GM18951 (cell line): ENCODE measurements at regions not wholly inside any gene's neighbourhood (a gene's known extent, or its start where the extent isn't known, plus 50 kb on each side); places are given as distances from the start of the nearest gene placed in this dataset.
"Not testable (repeated sequence)": the region's sequence is repeated elsewhere in the genome, so short reads cannot be mapped to it uniquely, and the experiment has no call there.

Experiments used
- POLR2A ChIP-seq: IDR thresholded peaks from 4 replicates; pipeline ENCODE4 v1.6.1; 2011; ENCODE audit warnings: mild to moderate bottlenecking; ENCODE audit not compliant: insufficient read length, insufficient read depth; ENCODE audit errors: extremely low read depth
- in situ Hi-C: fragments of 300-500 bp; cut with MboI; formaldehyde crosslinking; loops from one replicate; pipeline ENCODE4 v1.12.0; 2022; ENCODE audit warnings: low sequenced_read_pairs, mixed read lengths, inconsistent platforms; ENCODE audit not compliant: unreplicated experiment

DNA sequence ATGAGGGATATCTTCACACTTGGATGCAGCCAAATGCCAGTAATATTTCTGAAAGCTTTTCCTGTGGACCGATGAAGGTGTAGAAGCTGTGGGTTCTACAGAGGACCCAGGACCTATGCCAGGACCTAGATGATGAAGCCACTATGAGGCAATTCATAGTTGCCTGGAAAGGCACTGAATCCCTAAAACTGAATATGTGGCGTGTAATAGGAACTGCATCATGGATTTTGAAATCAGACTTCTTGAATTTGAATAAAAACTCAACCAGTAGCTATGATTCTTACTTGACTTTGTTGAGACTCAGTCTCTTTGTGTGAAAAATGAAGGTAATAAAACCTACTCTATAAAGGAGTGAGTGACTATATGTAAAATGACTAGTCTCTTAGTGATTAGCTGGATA, 89.9 kb upstream of the SGK1 start:
- TF ChIP-seq POLR2A, result no peak
- in situ Hi-C loops, result no loop called here

DNA sequence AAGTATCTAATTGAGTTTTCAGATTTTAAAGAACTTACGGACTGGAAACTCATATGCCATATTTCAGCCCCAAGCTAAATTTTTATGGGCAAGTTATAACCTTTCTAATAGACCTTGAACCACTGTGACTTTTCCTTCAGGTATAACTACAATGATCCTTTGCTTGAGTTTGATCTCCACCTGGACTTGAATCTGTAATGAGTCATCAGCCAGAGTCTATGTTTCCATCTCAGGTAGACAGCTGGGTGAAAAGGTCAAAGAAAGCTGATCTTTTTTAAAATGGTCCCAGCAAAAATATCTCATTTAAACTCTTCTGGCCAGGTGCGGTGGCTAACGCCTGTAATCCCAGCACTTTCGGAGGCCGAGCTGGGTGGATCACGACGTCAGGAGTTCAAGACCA, 88.4 kb upstream of the SGK1 start:
- in situ Hi-C loops, result no loop called here

DNA sequence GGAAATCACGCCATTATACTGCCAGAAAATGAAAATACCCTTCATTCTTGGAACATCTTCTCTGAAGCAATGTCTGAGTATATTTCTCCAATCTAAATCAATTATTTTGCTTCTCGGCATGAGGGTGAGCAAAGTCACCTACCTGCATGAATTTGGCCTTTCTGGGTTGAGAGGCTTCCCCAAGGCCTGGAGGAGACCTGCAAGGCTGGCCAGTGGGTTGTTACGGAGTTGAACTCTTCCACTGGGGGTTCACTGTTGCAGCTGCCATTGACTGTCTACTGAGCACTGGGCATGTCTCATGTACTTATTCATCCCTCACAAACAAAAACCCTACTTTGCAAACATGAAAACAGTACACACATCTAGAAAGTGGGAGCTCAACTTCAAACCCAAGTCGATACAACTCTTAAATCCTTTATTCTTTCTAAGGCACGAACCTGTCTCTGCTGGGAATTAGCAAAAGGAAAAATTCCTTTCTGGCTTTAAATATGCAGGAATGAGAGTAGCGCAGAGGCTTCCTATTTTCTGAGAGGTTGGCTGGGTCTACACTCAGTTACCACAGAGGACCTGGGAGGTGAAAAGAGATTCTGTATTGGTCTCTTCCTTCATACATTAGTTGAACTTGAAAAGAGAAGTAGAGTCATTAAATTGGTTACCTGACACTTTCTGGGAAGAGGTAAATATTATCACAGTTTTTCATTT, 87.6 kb upstream of the SGK1 start:
- TF ChIP-seq POLR2A, result no peak
- in situ Hi-C loops, result no loop called here

More for the DNA sequence above, 88.4 kb upstream of the SGK1 start:
- no peak for TF ChIP-seq POLR2A

DNA sequence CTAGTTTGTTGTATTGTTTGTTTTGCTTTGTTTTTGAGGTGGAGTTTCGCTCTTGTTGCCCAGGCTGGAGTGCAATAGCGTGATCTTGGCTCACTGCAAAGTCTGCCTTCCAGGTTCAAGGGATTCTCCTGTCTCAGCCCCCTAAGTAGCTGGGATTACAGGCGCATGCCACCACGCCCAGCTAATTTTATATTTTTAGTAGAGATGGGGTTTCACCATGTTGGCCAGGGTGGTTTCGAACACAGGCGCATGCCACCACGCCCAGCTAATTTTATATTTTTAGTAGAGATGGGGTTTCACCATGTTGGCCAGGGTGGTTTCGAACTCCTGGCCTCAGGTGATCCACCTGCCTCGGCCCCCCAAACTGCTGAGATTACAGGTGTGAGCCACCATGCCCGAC, 85.4 kb upstream of the SGK1 start:
- in situ Hi-C loops, result not testable (repeated sequence)

DNA sequence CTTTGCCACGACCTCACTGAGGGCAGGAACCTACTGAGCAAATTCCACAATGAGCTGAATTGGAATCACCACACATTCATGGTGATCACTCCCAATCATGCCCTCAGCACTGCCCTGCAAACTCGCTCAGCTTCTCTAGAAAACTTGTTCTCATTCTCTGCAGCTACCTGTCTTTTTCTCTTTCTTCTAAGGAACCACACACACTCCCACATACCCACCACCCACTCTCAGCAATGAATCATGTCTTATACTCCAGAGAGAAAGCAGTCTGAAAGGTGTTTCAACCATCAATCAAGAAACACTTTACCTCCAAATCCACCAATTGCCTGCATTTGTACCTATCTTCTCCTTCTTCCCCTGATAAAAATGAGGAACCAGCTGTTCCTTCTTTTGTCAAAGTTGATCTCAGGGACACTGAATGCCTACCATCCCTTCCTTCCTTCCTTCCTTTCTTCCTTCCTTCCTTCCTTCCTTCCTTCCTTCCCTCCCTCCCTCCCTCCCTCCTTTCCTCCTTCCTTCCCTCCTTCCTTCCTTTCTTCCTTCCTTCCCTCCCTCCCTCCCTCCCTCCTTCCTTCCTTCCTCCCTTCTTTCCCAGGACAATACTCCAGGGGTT, 84.6 kb upstream of the SGK1 start:
- no peak for TF ChIP-seq POLR2A

DNA sequence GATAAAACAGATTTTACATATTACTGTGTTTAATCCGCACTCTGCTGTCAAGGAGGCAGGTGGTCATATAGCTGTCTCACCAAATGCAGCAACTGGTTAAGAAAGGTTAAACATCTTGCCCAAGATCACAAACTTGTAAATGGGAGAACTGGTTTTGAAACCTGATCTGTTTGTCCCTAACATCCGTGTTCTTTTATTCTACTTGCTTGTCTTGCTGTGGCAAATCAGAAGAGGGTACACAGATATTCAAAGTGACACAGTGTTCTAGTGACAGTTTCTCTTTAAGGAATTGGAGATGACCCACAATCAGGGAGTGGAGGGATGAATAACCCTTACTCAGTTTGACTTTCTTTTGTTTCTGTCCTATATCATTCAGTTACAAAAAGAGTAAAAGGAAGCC, 83.0 kb upstream of the SGK1 start:
- in situ Hi-C loops, result no loop called here
- TF ChIP-seq POLR2A, result no peak

More for the DNA sequence above, 84.6 kb upstream of the SGK1 start:
- in situ Hi-C loops, result no loop called here

DNA sequence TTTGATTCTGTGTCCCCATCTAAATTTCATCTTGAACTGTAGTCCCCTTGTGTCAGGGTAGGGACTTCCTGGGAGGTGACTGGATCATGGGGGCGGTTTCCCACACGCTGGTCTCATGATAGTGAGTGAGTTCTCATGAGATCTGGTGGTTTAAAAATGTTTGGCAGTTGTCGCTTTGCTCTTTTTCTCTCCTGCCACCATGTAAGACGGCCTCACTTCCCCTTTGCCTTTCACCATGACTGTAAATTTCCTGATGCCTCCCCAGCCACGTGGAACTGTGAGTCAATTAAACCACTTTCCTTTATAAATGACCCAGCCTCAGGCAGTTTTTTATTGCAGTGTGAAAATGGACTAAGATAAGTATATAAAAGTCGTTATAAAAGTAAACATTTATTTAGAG, 80.5 kb upstream of the SGK1 start:
- no peak for TF ChIP-seq POLR2A
- in situ Hi-C loops, result no loop called here

DNA sequence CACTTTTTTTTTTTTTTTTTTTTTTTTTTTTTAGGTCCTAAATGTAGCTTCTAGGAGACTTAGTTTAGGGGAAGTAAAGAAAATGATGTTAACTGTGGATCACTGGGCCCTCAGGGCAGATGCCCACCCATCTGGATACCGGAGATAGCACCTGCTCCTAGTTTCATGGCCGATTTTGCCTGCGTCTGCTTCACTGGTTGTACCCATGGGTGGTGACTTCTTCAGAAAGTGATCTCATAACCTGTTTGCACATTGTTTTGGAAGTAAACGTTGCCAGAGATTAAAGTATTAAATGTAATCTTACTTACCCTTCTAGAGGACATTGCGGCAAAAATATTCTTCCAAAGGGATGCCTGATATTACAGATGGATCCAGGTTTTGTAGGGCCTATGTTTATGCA, 79.8 kb upstream of the SGK1 start:
- TF ChIP-seq POLR2A, result no peak

DNA sequence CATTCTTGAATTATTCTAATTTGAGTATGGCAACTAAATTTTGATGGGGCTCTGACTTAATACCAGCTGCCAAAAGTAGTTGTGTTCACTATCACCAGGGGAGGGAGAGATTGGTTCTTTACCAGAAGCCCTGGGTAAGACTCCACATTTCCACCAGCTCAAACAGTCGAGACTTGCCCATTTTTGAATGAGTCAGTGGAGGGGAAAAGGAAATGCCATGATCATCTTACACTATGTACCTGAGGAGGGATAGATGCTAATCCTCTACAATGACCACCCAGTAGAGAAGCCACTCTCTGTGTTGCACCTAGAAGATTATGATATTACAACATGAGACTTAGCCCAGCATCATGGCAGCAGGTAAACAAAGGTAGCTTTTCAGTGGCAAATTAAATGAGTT, 77.0 kb upstream of the SGK1 start:
- TF ChIP-seq POLR2A, result no peak
- in situ Hi-C loops, result no loop called here

More for the DNA sequence above, 79.8 kb upstream of the SGK1 start:
- in situ Hi-C loops, result no loop called here

DNA sequence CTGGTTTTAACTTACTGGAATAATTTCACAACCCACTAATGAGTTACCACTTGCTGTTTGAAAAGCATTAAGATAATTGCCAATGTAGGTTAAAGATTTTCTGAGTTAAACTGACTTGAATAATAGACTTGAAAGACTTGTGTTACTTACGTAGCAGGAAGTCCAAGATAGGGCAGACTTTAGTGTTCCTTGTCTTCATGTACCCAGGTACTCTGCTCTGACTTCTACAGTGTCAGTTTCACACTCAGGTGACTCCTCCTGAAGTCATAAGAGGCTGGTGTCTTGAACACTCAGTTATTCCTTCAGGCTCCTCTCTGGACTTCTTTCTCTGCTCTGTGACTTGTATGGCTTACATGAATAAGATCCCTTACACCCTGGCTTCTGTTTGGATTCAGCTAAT, 76.3 kb upstream of the SGK1 start:
- in situ Hi-C loops, result no loop called here
- TF ChIP-seq POLR2A, result no peak

DNA sequence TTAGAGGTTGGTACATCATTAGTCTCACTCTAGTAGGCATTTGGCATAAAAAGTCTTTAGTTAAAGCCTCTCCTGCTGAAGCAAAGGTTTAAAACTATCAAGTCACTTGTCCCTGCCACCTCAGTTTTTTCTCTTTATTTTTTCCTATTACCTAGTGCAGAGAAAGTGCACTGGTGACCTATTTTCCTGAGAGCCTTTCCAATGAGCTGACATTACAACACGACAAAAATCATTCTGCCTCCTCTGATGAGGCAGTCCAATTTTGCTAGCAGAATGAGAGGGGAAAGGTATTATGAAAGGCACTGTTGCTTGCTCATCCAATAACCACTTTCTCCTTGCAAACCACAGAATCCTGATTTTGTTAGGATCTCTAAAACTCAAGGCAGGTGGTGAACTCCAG, 73.3 kb upstream of the SGK1 start:
- TF ChIP-seq POLR2A, result no peak
- in situ Hi-C loops, result no loop called here

DNA sequence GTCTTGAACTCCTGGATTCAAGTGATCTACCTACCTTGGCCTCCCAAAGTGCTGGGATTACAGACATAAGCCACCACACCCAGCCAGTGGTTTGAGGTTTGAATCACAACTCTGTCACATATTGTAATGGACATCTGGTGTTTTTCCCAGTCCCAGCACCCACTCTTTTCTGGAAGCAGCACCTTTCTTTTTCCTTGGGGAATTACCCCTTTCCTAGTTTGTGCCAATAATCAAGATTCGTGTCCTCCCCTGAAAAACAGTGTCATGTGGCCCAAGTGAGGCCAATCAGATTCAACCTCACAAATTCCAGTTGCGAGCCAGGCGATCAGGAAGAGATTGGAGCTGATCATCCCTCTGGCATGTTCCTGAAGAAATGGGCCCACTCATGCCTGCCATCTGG, 71.7 kb upstream of the SGK1 start:
- no peak for TF ChIP-seq POLR2A
- in situ Hi-C loops, result no loop called here

DNA sequence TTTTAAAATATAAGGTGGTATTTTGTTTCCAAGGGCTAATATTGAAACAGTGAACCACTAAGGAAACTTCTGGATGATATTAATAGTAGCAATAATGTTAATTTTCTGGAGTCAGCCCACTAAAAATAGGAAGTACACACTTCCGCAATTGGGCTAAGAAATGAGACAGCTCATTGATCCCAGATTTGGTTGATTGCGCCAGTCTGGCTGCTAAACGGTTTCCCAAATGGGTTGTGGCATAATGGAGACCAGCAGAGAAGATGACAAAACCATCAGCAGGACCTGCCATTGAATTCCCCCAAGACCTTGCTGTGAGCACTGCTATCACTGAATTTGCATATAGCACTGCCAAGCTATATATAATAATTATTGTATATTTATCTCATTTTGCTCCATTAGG, 71.2 kb upstream of the SGK1 start:
- TF ChIP-seq POLR2A, result no peak
- in situ Hi-C loops, result no loop called here

DNA sequence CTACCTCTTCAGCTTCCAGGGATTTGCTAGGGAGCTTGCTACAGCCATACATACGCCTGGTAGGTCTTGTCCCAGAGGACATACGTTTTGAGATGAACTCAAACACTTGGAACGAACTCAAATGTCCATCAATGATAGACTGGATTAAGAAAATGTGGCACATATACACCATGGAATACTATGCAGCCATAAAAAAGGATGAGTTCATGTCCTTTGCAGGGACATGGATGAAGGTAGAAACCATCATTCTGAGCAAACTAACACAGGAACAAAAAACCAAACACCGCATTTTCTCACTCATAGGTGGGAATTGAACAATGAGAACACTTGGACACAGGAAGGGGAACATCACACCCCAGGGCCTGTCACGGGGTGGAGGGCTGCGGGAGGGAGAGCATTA, 68.6 kb upstream of the SGK1 start:
- in situ Hi-C loops, result not testable (repeated sequence)

DNA sequence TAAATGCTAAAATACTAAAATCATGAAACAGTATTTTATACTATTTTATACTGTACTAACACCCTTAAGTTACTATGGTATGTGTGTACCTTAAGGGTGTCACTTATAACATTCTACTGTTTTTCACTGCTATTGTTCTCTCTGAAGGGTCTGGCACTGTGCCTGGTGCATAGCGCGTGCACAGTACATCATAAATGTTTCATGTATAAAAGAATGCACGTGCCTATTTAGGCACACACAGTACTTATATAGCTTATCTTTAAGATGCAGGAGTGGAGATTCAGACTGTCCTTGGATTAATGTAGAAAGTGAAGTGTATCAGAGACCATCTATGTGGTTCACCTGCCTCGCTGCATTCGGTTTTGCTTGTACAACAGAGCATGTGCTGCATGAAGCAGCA, 64.0 kb upstream of the SGK1 start:
- no peak for TF ChIP-seq POLR2A
- in situ Hi-C loops, result no loop called here

DNA sequence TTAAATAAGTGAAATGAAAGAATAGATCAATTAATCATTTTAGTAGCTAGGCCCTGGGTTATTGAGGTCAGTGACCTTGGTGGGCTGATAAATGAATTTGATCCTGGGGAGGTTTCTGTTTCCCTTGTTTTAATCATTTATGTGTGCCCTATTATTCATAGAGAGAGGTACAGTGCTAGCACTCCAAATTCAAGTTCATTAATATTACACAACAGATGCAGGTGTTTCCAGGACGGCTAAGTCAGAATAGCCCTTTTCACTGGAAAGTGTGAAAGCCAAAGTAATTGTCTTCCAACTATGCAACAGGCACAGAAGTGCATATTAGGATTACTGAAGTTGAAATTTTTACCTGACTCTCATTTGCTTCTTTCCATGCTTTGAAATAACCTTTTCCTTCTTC, 61.7 kb upstream of the SGK1 start:
- in situ Hi-C loops, result no loop called here
- TF ChIP-seq POLR2A, result no peak
